Fibroblast of villous mesenchyme (primary cell): ENCODE measurements at regions not wholly inside any gene's neighbourhood (a gene's known extent, or its start where the extent isn't known, plus 50 kb on each side); places are given as distances from the start of the nearest gene placed in this dataset.

Experiments
- DNase-seq: peaks from one replicate; pipeline ENCODE4 v3.0.0-alpha.2; 2010; ENCODE audit warnings: low read depth
- H3K4me3 ChIP-seq: 2 replicates; pipeline ENCODE4 v1.5.1; 2011; ENCODE audit warnings: low read depth, mild to moderate bottlenecking, low read length
- CTCF ChIP-seq: IDR thresholded peaks from 2 replicates; pipeline ENCODE4 v1.5.1; 2012; ENCODE audit warnings: low read depth, mild to moderate bottlenecking, low read length; ENCODE audit not compliant: insufficient read depth

GRCh38 chr3:5531741-5532290 lies 344.3 kb downstream of the EDEM1 start:
- H3K4me3 ChIP-seq, result no peak overlapping the region
- no peak for DNase-seq
- TF ChIP-seq CTCF, result no peak

GRCh38 chr3:5540532-5540931 lies 353.0 kb downstream of the EDEM1 start:
- no peak for TF ChIP-seq CTCF
- no peak for DNase-seq
- H3K4me3 ChIP-seq, result no peak overlapping the region

GRCh38 chr3:5542472-5542871 lies 355.0 kb downstream of the EDEM1 start:
- no peak for TF ChIP-seq CTCF
- no peak overlapping the region for H3K4me3 ChIP-seq
- DNase-seq, result no peak

GRCh38 chr3:5543047-5543446 lies 355.5 kb downstream of the EDEM1 start:
- DNase-seq, result no peak
- no peak overlapping the region for H3K4me3 ChIP-seq
- no peak for TF ChIP-seq CTCF

GRCh38 chr3:5545719-5546118 lies 358.2 kb downstream of the EDEM1 start:
- TF ChIP-seq CTCF, result no peak
- DNase-seq, result no peak
- no peak overlapping the region for H3K4me3 ChIP-seq

- no peak for TF ChIP-seq CTCF
- no peak for DNase-seq
- H3K4me3 ChIP-seq, result no peak overlapping the region
These were observed 365.7 kb downstream of the EDEM1 start for GRCh38 chr3:5553203-5553602.

- H3K4me3 ChIP-seq, result no peak overlapping the region
- DNase-seq, result no peak
- TF ChIP-seq CTCF, result no peak
These were observed 366.8 kb downstream of the EDEM1 start for GRCh38 chr3:5554245-5554747.
